Naive thymus-derived CD8-positive, alpha-beta T cell (primary cell): ENCODE measurements at regions not wholly inside any gene's neighbourhood (a gene's known extent, or its start where the extent isn't known, plus 50 kb on each side); places are given as distances from the start of the nearest gene placed in this dataset.
"Not testable (repeated sequence)": the region's sequence is repeated elsewhere in the genome, so short reads cannot be mapped to it uniquely, and the experiment has no call there.

ENCODE experiments used
- ATAC-seq, 2 donors: fragments of 150-1000 bp; cut with Tn5 transposase in 1 of 2; sonication (Bioruptor Pico), chemical (Tn5 transposase) in 1 of 2; 1 replicate in 1 of 2; 2 replicates in 1 of 2; pipeline ENCODE4 v1.10.0; 2021; ENCODE audit warnings: mild to moderate bottlenecking in 2 of 2, moderate library complexity in 2 of 2
- POLR2A ChIA-PET: fragments of 350-600 bp; sonication (Branson Sonifier 250); formaldehyde crosslinking; loops from one replicate; lab custom pipeline; 2021; ENCODE audit warnings: antibody characterized with exemption; lab: Charles Lee
- DNase-seq, 10 donors: peaks; one replicate each; pipeline versions ENCODE4 v3.0.0 to v3.0.0-alpha.2; 2020 to 2022
- H3K27ac Mint-ChIP-seq, 10 donors: one replicate each; pipeline ENCODE4 v1.8.0; 2020 to 2022; ENCODE audit warnings: mild to moderate bottlenecking in 10 of 10, mixed read lengths in 10 of 10, moderate library complexity in 4 of 10, inconsistent platforms in 1 of 10
- H3K27me3 Mint-ChIP-seq, 5 donors: one replicate each; pipeline ENCODE4 v1.8.0; 2021 to 2022; ENCODE audit warnings: mixed read lengths in 5 of 5
- H3K36me3 Mint-ChIP-seq, 3 donors: one replicate each; pipeline ENCODE4 v1.8.0; 2020 to 2022; ENCODE audit warnings: mixed read lengths in 3 of 3, mild to moderate bottlenecking in 2 of 3, inconsistent platforms in 1 of 3
- H3K4me1 Mint-ChIP-seq, 4 donors: one replicate each; pipeline ENCODE4 v1.8.0; 2021 to 2022; ENCODE audit warnings: mixed read lengths in 4 of 4
- H3K4me3 Mint-ChIP-seq, 10 donors: one replicate each; pipeline ENCODE4 v1.8.0; 2020 to 2022; ENCODE audit warnings: mild to moderate bottlenecking in 10 of 10, mixed read lengths in 10 of 10, moderate library complexity in 6 of 10, inconsistent platforms in 1 of 10
- H3K9me3 Mint-ChIP-seq, 9 donors: one replicate each; pipeline ENCODE4 v1.8.0; 2020 to 2022; ENCODE audit warnings: mixed read lengths in 9 of 9, mild to moderate bottlenecking in 3 of 9, inconsistent platforms in 1 of 9, moderate library complexity in 1 of 9

GRCh38 chrY:11643549-11643948, 1057.5 kb upstream of the USP9Y start:
- ATAC-seq, H3K4me1 Mint-ChIP-seq, H3K27me3 Mint-ChIP-seq, DNase-seq, H3K36me3 Mint-ChIP-seq, POLR2A ChIA-PET, H3K27ac Mint-ChIP-seq, H3K4me3 Mint-ChIP-seq: not testable (repeated sequence)
- peaks cover 2 to 62% (median 7%) of the 10 kb centered on the region in 9 donors for H3K9me3 Mint-ChIP-seq

GRCh38 chrY:11668221-11668620, 1032.8 kb upstream of the USP9Y start:
- Mint-ChIP-seq H3K27ac (no peak overlapping the region), H3K27me3 (no peaks in the 10 kb centered on the region), H3K9me3 (peaks cover 0 to 77% (median 8%) of the 10 kb centered on the region in 9 donors), H3K4me1 (peaks cover 0 to 4% (median 0%) of the 10 kb centered on the region in 4 donors), H3K36me3 (no peaks in the 10 kb centered on the region), H3K4me3 (no peak overlapping the region)
- ATAC-seq (no peak), DNase-seq (no peak)
- POLR2A ChIA-PET = no interaction called here
